ENCODE measurements at regions not wholly inside any gene's neighbourhood (a gene's known extent, or its start where the extent isn't known, plus 50 kb on each side); places are given as distances from the start of the nearest gene placed in this dataset.
"Not testable (repeated sequence)": the region's sequence is repeated elsewhere in the genome, so short reads cannot be mapped to it uniquely, and the experiment has no call there.

DNA sequence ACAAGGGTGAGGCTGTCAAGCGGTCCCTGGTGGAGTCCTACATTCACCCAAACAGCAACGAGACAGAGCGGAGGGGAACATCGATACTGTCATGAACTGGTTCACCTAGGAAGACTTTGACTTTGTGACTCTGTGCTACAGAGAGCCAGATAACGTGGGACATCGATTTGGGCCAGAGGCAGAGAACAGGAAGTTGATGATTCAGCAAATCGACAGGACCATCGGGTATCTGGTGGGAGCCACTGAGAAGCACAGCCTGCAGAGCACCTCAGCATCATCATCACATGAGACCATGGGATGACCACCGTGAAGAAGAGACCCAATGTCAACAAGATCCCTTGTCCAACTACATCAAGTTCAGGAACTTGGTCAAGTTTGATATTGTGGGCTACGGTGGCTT, 104.1 kb upstream of the DRD5 start:
- H3K27me3 ChIP-seq (ENCODE audit: insufficient read depth, low read length); CTCF ChIA-PET (ENCODE audit: partially characterized antibody): not testable (repeated sequence)

DNA sequence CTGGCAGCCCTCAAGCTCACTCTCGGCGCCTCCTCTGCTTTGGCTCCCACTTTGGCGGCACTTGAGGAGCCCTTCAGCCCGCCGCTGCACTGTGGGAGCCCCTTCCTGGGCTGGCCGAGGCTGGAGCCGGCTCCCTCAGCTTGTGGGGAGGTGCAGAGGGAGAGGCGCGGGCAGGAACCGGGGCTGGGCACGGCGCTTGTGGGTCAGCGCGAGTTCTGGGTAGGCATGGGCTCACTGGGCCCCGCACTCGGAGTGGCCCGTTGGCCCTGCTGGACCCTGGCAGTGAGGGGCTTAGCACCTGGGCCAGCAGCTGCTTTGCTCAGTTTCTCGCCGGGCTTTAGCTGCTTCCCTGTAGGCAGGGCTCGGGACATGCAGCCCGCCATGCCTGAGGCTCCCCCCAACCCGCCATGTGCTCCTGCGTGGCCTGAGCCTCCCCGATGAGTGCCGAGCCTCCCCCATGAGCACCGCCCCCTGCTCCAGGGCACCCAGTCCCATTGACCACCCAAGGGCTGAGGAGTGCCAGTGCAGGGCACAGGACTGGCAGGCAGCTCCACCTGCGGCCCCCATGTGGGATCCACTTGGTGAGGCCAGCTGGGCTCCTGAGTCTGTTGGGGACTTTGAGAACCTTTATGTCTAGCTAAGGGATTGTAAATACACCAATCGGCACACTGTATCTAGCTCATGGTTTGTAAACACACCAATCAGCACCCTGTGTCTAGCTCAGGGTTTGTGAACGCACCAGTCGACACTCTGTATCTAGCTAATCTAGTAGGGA, 101.5 kb upstream of the DRD5 start:
- no peak overlapping the region for H3K27ac ChIP-seq (ENCODE audit: low read depth, low read length)
- H3K4me1 ChIP-seq (ENCODE audit: insufficient read depth, low read length): no peaks in the 10 kb centered on the region
- Mint-ChIP-seq H3K27me3 (peaks cover 2 to 6% of the 10 kb centered on the region in 2 donors), H3K9me3 (no peaks in the 10 kb centered on the region), H3K27ac (no peak overlapping the region), H3K36me3 (no peaks in the 10 kb centered on the region), H3K4me1 (no peaks in the 10 kb centered on the region), H3K4me3 (no peak overlapping the region)
- ChIA-PET POLR2A (ENCODE audit: partially characterized antibody) (no interaction called here), CTCF (ENCODE audit: partially characterized antibody) (no interaction called here)
- H3K27me3 ChIP-seq (ENCODE audit: insufficient read depth, low read length): no peaks in the 10 kb centered on the region
- no peaks in the 10 kb centered on the region for H3K36me3 ChIP-seq (ENCODE audit: insufficient read depth, low read length)
- no peaks in the 10 kb centered on the region for H3K9me3 ChIP-seq (ENCODE audit: control insufficient read depth in 1 of 2, low read length in 2 of 2)
- H3K4me3 ChIP-seq (ENCODE audit: low read length in 2 of 2): no peak overlapping the region
- DNase-seq: no peak
- intact Hi-C loops (cut with micrococcal nuclease): no loop called here

More for the DNA sequence above, 104.1 kb upstream of the DRD5 start:
- H3K4me1 Mint-ChIP-seq; H3K36me3 Mint-ChIP-seq; H3K27ac ChIP-seq (ENCODE audit: low read depth, low read length); DNase-seq; POLR2A ChIA-PET (ENCODE audit: partially characterized antibody); H3K9me3 ChIP-seq (ENCODE audit: control insufficient read depth in 1 of 2, low read length in 2 of 2); H3K4me3 ChIP-seq (ENCODE audit: low read length in 2 of 2); H3K4me3 Mint-ChIP-seq; intact Hi-C loops (cut with micrococcal nuclease); H3K9me3 Mint-ChIP-seq; H3K36me3 ChIP-seq (ENCODE audit: insufficient read depth, low read length); H3K4me1 ChIP-seq (ENCODE audit: insufficient read depth, low read length); H3K27ac Mint-ChIP-seq; H3K27me3 Mint-ChIP-seq: not testable (repeated sequence)

- H3K36me3 Mint-ChIP-seq; H3K4me1 Mint-ChIP-seq; DNase-seq; H3K27me3 ChIP-seq (ENCODE audit: insufficient read depth, low read length); H3K27ac ChIP-seq (ENCODE audit: low read depth, low read length); H3K4me1 ChIP-seq (ENCODE audit: insufficient read depth, low read length); H3K9me3 ChIP-seq (ENCODE audit: control insufficient read depth in 1 of 2, low read length in 2 of 2); CTCF ChIA-PET (ENCODE audit: partially characterized antibody); H3K4me3 Mint-ChIP-seq; H3K27ac Mint-ChIP-seq; H3K9me3 Mint-ChIP-seq; POLR2A ChIA-PET (ENCODE audit: partially characterized antibody); H3K27me3 Mint-ChIP-seq; intact Hi-C loops (cut with micrococcal nuclease); H3K36me3 ChIP-seq (ENCODE audit: insufficient read depth, low read length); H3K4me3 ChIP-seq (ENCODE audit: low read length in 2 of 2): not testable (repeated sequence)
These were observed 98.3 kb upstream of the DRD5 start for GRCh38 chr4:9683174-9683573.

- POLR2A ChIA-PET (ENCODE audit: partially characterized antibody); H3K4me1 ChIP-seq (ENCODE audit: insufficient read depth, low read length); H3K27ac Mint-ChIP-seq; H3K27me3 Mint-ChIP-seq; H3K36me3 Mint-ChIP-seq; H3K9me3 Mint-ChIP-seq; H3K27me3 ChIP-seq (ENCODE audit: insufficient read depth, low read length); H3K4me1 Mint-ChIP-seq; H3K36me3 ChIP-seq (ENCODE audit: insufficient read depth, low read length); H3K27ac ChIP-seq (ENCODE audit: low read depth, low read length); H3K4me3 ChIP-seq (ENCODE audit: low read length in 2 of 2); intact Hi-C loops (cut with micrococcal nuclease); CTCF ChIA-PET (ENCODE audit: partially characterized antibody); H3K4me3 Mint-ChIP-seq; H3K9me3 ChIP-seq (ENCODE audit: control insufficient read depth in 1 of 2, low read length in 2 of 2); DNase-seq: not testable (repeated sequence)
These were observed 96.4 kb upstream of the DRD5 start for GRCh38 chr4:9685016-9685415.

- no peaks in the 10 kb centered on the region for H3K4me1 ChIP-seq (ENCODE audit: insufficient read depth, low read length)
- H3K27me3 Mint-ChIP-seq: peaks cover 2 to 6% of the 10 kb centered on the region in 2 donors
- no peak overlapping the region for H3K27ac Mint-ChIP-seq
- H3K9me3 ChIP-seq (ENCODE audit: control insufficient read depth in 1 of 2, low read length in 2 of 2): no peaks in the 10 kb centered on the region
- no peaks in the 10 kb centered on the region for H3K9me3 Mint-ChIP-seq
- no peak overlapping the region for H3K4me3 Mint-ChIP-seq
- H3K4me1 Mint-ChIP-seq: peaks cover 0 to 5% (median under 1%) of the 10 kb centered on the region in 4 donors
- no peaks in the 10 kb centered on the region for H3K27me3 ChIP-seq (ENCODE audit: insufficient read depth, low read length)
- intact Hi-C loops (cut with micrococcal nuclease): no loop called here
- no peak for DNase-seq
- no peaks in the 10 kb centered on the region for H3K36me3 ChIP-seq (ENCODE audit: insufficient read depth, low read length)
- POLR2A ChIA-PET (ENCODE audit: partially characterized antibody): no interaction called here
- no peaks in the 10 kb centered on the region for H3K36me3 Mint-ChIP-seq
- CTCF ChIA-PET (ENCODE audit: partially characterized antibody): no interaction called here
- H3K4me3 ChIP-seq (ENCODE audit: low read length in 2 of 2): no peak overlapping the region
- no peak overlapping the region for H3K27ac ChIP-seq (ENCODE audit: low read depth, low read length)
These were observed 95.7 kb upstream of the DRD5 start for GRCh38 chr4:9685692-9686091.

GRCh38 chr4:9690636-9691237, 90.7 kb upstream of the DRD5 start:
- Mint-ChIP-seq H3K4me3 (peak overlapping the region; percentile 79 to 91 (median 89)), H3K27ac (peak overlapping the region; percentile 53 to 95 (median 88)), H3K4me1 (peaks cover 14 to 27% (median 19%) of the 10 kb centered on the region in 4 donors)
- POLR2A ChIA-PET (ENCODE audit: partially characterized antibody): interaction anchor here (0.7 to 1.8 kb wide), 3 partner anchors 87 to 426 kb away, joined by 3 to 13 read pairs (median 12); partner anchors contain the start of gene WDR1
- Histone ChIP-seq H3K4me3 (ENCODE audit: low read length in 2 of 2) (peak overlapping the region; percentile 44 to 67), H3K27ac (ENCODE audit: low read depth, low read length) (peak overlapping the region; percentile 67)
- DNase-seq; H3K9me3 Mint-ChIP-seq; H3K4me1 ChIP-seq (ENCODE audit: insufficient read depth, low read length); H3K36me3 Mint-ChIP-seq; H3K36me3 ChIP-seq (ENCODE audit: insufficient read depth, low read length); H3K27me3 ChIP-seq (ENCODE audit: insufficient read depth, low read length); H3K9me3 ChIP-seq (ENCODE audit: control insufficient read depth in 1 of 2, low read length in 2 of 2); H3K27me3 Mint-ChIP-seq: not testable (repeated sequence)
- intact Hi-C loops (cut with micrococcal nuclease): loop anchor here (1.0 to 2.0 kb wide), 3 partner anchors 329 to 766 kb away; partner anchors contain the start of gene ZNF518B
- CTCF ChIA-PET (ENCODE audit: partially characterized antibody): interaction anchor here (1.3 to 3.6 kb wide), 3 partner anchors 12 to 326 kb away, joined by 4 to 18 read pairs (median 5); no protein-coding TSS in a partner anchor

- H3K27ac Mint-ChIP-seq: peak overlapping the region; percentile 53 to 95 (median 88)
- Histone ChIP-seq H3K27ac (ENCODE audit: low read depth, low read length) (peak overlapping the region; percentile 67), H3K9me3 (ENCODE audit: control insufficient read depth in 1 of 2, low read length in 2 of 2) (no peaks in the 10 kb centered on the region), H3K36me3 (ENCODE audit: insufficient read depth, low read length) (no peaks in the 10 kb centered on the region), H3K27me3 (ENCODE audit: insufficient read depth, low read length) (no peaks in the 10 kb centered on the region), H3K4me1 (ENCODE audit: insufficient read depth, low read length) (peaks cover 6% of the 10 kb centered on the region), H3K4me3 (ENCODE audit: low read length in 2 of 2) (peak overlapping the region; percentile 44 to 67)
- peaks cover 14 to 27% (median 19%) of the 10 kb centered on the region in 4 donors for H3K4me1 Mint-ChIP-seq
- ChIA-PET CTCF (ENCODE audit: partially characterized antibody) (interaction anchor here (1.3 to 3.6 kb wide), 4 partner anchors 11 to 328 kb away, joined by 4 to 18 read pairs (median 4); no protein-coding TSS in a partner anchor), POLR2A (ENCODE audit: partially characterized antibody) (interaction anchor here (0.7 to 1.8 kb wide), 5 partner anchors 87 to 426 kb away, joined by 3 to 13 read pairs (median 5); partner anchors contain the start of gene WDR1)
- H3K27me3 Mint-ChIP-seq: peaks cover 0 to 2% of the 10 kb centered on the region in 2 donors
- intact Hi-C loops (cut with micrococcal nuclease): loop anchor here (1.0 to 2.0 kb wide), 3 partner anchors 328 to 765 kb away; partner anchors contain the start of gene ZNF518B
- H3K4me3 Mint-ChIP-seq: peak overlapping the region; percentile 79 to 91 (median 89)
- H3K36me3 Mint-ChIP-seq: no peaks in the 10 kb centered on the region
- DNase-seq: peak; percentile 89 to 93 (median 91)
- peaks cover 0 to 1% (median 0%) of the 10 kb centered on the region in 8 donors for H3K9me3 Mint-ChIP-seq
These were observed 90.0 kb upstream of the DRD5 start for GRCh38 chr4:9691238-9692065.
